BE2C (cell line): ENCODE measurements at regions not wholly inside any gene's neighbourhood (a gene's known extent, or its start where the extent isn't known, plus 50 kb on each side); places are given as distances from the start of the nearest gene placed in this dataset.

Source experiments
- DNase-seq: peaks from one replicate; pipeline ENCODE4 v3.0.0-alpha.2; 2020
- H3K27me3 ChIP-seq: fragments of 250-450 bp; sonication (Bioruptor Pico); 2 replicates; pipeline ENCODE4 v1.5.1; 2020; ENCODE audit warnings: mild to moderate bottlenecking
- H3K36me3 ChIP-seq: fragments of 250-450 bp; sonication (Bioruptor Pico); 2 replicates; pipeline ENCODE4 v1.5.1; 2020; ENCODE audit warnings: mild to moderate bottlenecking
- H3K4me1 ChIP-seq: fragments of 250-450 bp; sonication (Bioruptor Pico); 2 replicates; pipeline ENCODE4 v1.5.1; 2020
- H3K4me3 ChIP-seq: 2 replicates; pipeline ENCODE4 v1.5.1; 2011; ENCODE audit warnings: low read depth, low read length
- H3K9me3 ChIP-seq: fragments of 250-450 bp; sonication (Bioruptor Pico); 2 replicates; pipeline ENCODE4 v1.5.1; 2020
- TF ChIP-seq, protein P1 (sequence below): IDR thresholded peaks from 2 replicates; pipeline ENCODE4 v1.5.1; 2012; ENCODE audit warnings: mild to moderate bottlenecking, low read depth, low read length

DNA sequence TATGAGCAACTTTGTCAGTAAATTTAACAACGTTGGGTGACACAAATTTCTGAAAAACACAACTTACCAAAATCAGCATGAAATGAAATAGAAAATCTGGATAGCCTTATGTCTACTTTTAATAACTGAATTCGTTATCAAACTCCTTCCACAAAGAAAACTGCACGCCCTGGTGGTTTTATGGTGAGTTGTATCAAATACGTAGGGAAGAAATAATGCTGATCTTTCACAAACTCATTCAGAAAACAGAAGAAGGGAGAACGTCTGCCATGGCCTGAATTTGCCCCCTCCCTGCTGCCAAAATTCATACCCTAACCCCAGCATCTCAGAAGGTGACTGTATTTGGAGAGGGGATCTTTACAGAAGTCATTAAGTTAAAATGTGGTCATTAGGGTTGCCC is 50.0 kb upstream of the COL18A1 start:
- H3K9me3 ChIP-seq: no peaks in the 10 kb centered on the region
- peaks cover 6% of the 10 kb centered on the region; the same call in 1 of the 2 replicates for H3K4me1 ChIP-seq
- TF ChIP-seq, protein P1, sequence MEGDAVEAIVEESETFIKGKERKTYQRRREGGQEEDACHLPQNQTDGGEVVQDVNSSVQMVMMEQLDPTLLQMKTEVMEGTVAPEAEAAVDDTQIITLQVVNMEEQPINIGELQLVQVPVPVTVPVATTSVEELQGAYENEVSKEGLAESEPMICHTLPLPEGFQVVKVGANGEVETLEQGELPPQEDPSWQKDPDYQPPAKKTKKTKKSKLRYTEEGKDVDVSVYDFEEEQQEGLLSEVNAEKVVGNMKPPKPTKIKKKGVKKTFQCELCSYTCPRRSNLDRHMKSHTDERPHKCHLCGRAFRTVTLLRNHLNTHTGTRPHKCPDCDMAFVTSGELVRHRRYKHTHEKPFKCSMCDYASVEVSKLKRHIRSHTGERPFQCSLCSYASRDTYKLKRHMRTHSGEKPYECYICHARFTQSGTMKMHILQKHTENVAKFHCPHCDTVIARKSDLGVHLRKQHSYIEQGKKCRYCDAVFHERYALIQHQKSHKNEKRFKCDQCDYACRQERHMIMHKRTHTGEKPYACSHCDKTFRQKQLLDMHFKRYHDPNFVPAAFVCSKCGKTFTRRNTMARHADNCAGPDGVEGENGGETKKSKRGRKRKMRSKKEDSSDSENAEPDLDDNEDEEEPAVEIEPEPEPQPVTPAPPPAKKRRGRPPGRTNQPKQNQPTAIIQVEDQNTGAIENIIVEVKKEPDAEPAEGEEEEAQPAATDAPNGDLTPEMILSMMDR: 0 out of 2 replicates have a peak, but pooled peaks have one; percentile 2
- H3K27me3 ChIP-seq: no peaks in the 10 kb centered on the region
- DNase-seq: no peak
- H3K36me3 ChIP-seq: no peaks in the 10 kb centered on the region
- H3K4me3 ChIP-seq: no peak overlapping the region
